Breast epithelium (tissue), 3 donors: ENCODE measurements at regions not wholly inside any gene's neighbourhood (a gene's known extent, or its start where the extent isn't known, plus 50 kb on each side); places are given as distances from the start of the nearest gene placed in this dataset.

Experiments
- POLR2A ChIP-seq: fragments of 450-650 bp; IDR thresholded peaks from one replicate; pipeline ENCODE4 v1.6.1; 2016; ENCODE audit warnings: antibody characterized with exemption, mild to moderate bottlenecking, moderate library complexity
- TF ChIP-seq, protein P1 (sequence below), 3 donors: fragments of 450-650 bp; IDR thresholded peaks; one replicate each; pipeline ENCODE4 v1.5.1; 2016 to 2017; ENCODE audit warnings: antibody characterized with exemption in 3 of 3, mild to moderate bottlenecking in 3 of 3, moderate library complexity in 3 of 3

DNA sequence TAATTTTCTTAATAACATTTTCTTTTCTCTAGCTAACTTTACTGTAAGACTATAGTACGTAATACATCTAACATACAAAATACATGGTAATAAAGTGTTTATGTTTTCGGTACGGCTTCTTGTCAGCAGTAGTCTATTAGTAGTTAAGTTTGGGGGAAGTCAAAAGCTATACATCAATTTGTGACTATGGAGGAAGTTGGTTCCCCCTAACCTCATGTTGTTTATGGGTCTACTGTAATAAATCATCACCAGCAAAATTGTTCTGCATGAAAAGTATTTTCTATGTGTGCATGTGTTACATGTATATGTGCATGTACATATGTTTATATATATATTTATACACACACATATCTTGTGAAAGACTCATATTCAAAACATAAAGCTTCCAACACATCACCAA, 303.0 kb downstream of the TRIB2 start:
- TF ChIP-seq, protein P1, sequence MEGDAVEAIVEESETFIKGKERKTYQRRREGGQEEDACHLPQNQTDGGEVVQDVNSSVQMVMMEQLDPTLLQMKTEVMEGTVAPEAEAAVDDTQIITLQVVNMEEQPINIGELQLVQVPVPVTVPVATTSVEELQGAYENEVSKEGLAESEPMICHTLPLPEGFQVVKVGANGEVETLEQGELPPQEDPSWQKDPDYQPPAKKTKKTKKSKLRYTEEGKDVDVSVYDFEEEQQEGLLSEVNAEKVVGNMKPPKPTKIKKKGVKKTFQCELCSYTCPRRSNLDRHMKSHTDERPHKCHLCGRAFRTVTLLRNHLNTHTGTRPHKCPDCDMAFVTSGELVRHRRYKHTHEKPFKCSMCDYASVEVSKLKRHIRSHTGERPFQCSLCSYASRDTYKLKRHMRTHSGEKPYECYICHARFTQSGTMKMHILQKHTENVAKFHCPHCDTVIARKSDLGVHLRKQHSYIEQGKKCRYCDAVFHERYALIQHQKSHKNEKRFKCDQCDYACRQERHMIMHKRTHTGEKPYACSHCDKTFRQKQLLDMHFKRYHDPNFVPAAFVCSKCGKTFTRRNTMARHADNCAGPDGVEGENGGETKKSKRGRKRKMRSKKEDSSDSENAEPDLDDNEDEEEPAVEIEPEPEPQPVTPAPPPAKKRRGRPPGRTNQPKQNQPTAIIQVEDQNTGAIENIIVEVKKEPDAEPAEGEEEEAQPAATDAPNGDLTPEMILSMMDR (IDR thresholded peaks at IDR 0.05), result no peak
- no peak for TF ChIP-seq POLR2A
